NCI-H748 (cell line): ENCODE measurements at regions not wholly inside any gene's neighbourhood (a gene's known extent, or its start where the extent isn't known, plus 50 kb on each side); places are given as distances from the start of the nearest gene placed in this dataset.
A peak's percentile ranks its signal among the peaks of the same experiment; 100 is the strongest.
"Not testable (repeated sequence)": the region's sequence is repeated elsewhere in the genome, so short reads cannot be mapped to it uniquely, and the experiment has no call there.

Experiments used
- DNase-seq: peaks from one replicate; lab custom pipeline; 2025; ENCODE audit not compliant: unreplicated experiment; lab: John Stamatoyannopoulos, UW

DNA sequence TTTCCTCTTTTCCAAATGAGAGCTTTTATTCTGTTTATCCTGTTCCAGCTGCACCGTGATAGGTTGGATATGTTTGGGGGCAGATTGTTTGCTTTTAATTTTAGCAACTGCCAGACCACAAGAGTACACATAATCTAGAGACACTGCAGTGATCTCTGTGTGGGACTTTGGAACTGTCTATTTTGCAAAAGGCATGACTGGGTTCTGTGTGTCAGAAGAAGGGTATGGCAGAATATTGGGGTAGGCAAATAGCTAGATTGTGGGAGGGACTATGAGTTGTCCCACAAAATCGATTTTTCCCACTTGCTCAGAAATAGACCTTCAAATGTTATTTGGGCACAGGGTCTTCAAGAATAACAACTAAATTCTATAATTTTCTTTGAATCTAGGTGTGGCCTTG, 275.9 kb upstream of the KITLG start:
- no peak for DNase-seq

DNA sequence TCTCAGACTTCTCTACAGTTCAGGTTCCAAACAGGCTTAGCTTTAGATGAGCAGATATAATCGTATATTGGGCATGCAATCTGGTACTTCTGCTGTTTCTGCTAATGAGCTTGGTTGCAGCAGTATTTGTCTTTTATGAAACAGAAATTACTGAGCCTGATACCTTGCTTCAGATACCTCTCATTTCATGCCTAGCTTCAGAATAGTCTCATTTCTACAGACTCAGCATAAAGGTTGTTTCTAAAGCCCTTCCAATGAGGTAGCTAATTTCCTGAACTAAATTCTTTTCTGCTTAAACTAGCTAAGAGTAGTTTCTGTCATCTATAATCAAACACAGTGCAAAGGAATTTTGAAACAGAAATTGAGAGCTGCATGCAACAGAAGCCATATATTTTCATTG, 275.0 kb upstream of the KITLG start:
- no peak for DNase-seq

DNA sequence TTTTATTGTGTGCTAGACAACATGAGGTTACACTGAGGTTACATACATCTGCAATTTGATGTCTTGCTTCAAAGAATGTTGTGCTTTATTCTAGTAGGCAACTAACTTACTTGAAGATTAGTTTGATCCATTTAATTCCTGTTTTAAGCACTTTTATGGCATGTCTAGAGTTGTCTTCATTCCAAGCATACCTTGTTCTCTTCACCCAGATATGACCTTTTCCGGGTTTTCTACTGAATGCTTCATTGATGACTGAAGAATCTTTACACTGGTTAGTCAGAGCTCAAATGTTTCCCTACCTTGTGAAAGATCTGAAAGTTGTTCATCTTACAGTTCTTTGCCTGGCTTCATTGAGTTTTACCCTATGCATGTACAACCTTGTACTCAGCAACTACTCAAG, 274.0 kb upstream of the KITLG start:
- DNase-seq, result no peak

DNA sequence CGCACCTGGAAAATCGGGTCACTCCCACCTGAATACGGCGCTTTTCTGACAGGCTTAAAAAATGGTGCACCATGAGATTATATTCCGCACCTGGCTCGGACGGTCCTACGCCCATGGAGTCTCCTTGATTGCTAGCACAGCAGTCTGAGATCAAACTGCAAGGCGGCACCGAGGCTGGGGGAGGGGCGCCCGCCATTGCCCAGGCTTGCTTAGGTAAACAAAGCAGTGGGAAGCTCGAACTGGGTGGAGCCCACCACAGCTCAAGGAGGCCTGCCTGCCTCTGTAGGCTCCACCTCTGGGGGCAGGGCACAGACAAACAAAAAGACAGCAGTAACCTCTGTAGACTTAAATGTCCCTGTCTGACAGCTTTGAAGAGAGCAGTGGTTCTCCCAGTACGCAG, 267.0 kb upstream of the KITLG start:
- peak; percentile 32 for DNase-seq

DNA sequence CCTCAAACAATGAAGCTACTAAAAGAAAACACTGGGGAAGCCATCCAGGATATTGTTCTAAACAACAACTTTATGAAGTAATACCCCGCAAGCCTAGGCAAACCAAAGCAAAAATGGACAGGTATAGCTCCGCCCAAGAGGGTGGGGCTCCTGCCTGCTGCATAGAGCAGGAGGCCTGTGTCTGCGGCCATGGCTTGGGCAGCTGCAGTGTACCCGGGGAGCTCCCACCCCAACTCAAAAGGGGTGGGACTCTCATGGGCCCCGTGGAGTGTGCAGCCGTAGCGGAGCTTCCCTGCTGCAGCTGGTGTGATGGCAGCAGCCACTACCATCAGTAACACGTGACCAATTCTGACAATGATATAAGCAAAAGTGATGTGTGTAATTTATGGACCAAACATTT, 264.2 kb upstream of the KITLG start:
- no peak for DNase-seq

DNA sequence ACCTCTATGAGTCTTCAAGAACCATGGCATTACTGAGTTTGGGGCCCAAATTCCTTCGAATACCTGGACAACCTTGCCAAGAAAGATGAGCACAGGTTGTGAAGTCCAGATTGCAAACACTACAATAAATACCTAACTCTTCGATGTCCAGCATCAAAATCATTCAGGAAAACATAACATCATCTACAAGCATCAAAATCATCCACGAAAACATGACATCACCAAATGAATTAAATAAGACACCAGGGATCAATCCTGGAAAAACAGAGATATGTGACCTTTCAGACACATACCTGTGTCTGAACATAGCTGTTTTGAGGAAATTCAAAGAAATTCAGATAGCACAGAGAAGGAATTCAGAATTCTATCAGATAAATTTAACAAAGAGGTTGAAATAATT, 262.0 kb upstream of the KITLG start:
- no peak for DNase-seq

DNA sequence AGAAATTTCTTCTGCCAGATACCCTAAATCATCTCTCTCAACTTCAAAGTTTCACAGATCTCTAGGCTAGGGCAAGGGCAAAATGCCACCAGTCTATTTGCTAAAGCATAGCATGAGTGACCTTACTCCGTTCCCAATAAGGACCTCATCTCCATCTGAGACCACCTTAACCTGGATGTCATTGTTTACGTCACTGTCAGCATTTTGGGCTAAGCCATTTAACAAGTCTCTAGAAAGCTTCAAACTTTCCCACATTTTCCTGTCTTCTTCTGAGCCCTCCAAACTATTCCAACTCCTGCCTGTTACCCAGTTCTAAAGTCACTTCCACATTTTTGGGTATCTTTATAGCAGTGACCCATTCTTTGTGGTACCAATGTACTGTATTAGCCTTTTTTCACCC, 259.2 kb upstream of the KITLG start:
- DNase-seq, result no peak

DNA sequence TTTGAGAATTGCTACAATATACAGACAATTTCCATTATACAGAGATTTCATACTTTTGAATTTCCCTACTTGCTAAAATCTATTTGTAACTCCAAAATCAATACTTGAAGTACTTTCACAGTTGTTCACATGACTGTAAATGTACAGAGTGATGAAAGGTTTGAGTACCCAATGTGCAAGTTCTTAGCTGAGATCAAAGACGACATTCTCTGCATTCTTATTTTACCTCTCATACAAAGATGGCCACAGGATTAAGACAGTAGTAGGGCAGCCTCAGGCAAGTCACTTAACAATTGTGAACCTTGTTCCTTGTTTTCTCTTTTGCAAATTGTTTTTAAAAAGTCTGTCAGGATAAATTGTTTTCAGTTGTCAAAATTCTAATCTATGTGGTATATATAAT, 255.9 kb upstream of the KITLG start:
- DNase-seq, result no peak

DNA sequence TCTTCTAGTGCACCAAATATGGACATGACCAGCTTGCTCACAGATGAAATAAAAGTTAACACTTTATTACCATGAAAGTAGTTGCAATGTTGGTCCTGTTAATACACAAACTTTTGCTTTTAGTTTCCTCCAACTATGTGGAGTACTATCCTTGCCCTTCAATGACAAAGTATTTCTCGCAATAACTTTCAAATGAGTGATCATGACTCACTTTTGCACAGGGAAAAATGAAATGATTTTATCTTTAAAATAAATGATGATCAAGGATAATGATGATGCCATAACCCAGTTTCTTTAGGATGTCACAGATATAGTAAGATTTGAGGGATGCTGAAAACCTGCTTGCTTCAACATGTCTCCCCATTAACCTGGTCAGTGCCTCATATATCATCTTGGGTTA, 254.0 kb upstream of the KITLG start:
- DNase-seq, result no peak

DNA sequence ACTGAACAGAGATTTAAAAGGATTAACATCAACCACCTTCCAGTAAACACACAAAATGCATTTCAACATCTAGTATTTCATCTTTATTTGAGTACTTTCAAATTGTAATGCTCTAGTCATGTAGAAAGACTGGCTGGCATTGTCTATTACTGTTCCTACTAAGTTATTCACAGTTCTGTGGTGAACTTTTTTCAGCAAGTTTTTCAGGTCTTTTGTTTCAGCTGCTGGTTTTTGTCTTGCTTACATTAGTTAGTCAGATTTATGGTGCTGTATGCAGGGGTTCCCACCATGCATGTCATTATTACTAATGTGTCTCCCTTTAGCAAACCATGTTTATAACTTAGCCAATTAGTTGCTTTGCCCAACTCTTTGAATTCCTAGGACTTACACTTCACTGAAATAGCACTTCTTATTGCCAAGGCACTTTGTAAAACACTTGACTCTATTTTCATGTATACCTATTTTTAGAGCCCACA, 253.4 kb upstream of the KITLG start:
- DNase-seq, result no peak

DNA sequence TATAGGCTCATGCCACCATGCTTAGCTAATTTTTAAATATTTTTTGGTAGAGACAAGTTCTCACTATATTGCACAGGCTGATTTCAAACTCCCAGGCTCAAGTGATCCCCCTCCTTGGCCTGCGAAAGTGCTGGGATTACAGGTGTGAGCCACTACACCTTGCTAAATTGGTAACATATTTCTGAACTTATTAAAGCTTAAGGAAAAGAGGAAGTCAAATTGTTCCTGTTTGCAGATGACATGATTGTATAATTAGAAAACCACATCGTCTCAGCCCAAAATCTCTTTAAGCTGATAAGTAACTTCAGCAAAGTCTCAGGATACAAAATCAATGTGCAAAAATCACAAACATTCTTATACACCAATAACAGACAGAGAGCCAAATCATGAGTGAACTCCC, 248.3 kb upstream of the KITLG start:
- DNase-seq, result not testable (repeated sequence)

DNA sequence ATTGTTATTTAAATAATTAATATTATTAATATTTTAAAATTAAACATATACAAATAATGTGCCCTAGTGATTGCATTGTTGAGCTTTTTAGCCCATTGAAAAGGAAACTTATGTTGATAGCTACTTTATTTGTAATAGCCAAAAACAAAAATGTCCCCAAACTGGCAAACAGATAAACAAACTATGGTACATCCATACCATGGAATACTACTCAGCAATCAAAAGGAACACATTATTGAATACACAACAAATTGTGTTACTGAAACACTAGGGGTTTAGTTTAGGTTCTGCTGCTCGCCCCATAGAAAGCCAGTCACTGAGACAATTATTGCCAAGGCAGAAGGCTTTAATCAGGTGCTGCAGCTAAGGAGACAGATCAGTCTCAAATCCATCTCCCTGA, 239.7 kb upstream of the KITLG start:
- no peak for DNase-seq

DNA sequence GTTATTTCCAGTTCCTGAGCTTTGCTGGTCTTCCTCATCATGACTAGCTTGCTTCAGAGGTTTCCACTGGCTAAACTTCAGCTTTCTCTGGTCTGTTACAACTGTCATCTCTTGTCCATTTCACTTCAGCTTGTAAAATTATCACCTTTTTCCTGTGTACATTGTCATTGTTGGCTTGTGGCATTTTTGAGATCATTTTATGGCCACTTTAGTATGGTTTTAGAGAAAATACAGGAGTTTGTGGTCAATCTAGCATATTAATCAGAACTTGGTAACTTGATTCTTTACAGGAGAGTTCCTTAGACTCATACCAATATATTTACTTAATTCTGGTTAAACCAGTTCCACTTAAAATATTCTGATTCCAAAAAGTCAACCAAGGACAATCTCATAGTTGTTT, 235.9 kb upstream of the KITLG start:
- no peak for DNase-seq

DNA sequence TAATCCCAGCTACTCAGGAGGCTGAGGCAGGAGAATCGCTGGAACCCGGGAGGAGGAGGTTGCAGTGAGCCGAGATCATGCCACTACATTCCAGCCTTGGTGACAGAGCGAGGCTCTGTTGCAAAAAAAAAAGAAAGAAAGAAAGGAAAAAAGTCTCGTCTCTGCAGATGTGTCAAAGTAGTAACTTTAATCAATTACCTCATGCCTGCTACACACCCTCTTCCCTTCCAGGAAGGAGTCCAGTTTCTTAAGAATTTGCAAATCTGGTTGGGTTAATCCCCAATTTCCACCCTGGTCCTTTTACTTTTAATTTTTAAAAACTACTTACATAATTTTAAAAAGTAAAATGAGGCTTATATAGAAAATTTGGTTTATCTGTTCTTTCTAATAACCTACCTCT, 234.5 kb upstream of the KITLG start:
- no peak for DNase-seq

DNA sequence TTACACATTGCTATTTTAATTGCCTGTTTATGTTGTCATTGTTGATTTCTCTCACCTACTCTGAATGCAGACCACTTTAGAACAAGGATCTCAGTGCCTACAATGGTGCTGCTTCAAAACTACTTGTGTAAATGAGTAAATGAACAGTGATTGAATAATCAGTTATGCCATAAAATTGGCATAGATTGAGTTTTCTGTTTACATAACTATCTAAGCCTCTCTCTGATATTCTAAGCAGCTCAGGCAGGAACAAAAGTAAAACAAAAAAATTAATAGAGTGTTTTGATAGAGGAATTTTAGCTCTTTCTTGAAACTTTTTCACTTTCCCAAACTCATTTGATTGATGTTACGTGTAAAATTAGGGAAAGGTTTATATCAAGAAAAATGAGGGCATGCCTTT, 232.3 kb upstream of the KITLG start:
- DNase-seq, result no peak

DNA sequence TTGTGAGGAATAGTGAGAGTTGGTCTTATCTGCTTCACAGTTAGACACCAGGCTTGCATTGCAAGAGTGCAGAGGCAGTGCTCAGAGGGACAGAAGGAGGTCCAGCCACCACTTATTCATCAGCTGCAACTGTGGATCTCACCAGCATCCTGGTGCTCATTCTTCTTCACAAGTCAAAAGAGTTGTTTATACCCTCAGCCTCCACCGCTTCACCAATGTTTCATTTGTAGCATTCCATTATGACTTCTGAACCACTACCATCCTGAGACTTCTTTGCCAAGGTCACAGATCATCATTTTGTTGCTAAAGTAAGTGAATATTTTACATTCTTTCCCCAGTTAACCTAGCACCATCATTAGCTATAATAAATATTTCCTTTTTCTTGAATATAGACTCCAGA, 230.5 kb upstream of the KITLG start:
- DNase-seq, result no peak

DNA sequence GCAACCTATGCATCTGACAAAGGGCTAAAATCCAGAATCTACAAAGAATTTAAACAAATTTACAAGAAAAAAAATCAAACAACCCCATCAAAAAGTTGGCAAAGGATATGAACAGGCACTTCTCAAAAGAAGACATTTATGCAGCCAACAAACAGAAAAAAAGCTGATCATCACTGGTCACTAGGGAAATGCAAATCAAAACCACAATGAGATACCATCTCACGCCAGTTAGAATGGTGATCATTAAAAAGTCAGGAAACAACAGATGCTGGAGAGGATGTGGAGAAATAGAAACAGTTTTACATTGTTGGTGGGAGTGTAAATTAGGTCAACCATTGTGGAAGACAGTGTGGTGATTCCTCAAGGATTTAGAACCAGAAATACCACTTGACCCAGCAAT, 229.6 kb upstream of the KITLG start:
- DNase-seq, result not testable (repeated sequence)

DNA sequence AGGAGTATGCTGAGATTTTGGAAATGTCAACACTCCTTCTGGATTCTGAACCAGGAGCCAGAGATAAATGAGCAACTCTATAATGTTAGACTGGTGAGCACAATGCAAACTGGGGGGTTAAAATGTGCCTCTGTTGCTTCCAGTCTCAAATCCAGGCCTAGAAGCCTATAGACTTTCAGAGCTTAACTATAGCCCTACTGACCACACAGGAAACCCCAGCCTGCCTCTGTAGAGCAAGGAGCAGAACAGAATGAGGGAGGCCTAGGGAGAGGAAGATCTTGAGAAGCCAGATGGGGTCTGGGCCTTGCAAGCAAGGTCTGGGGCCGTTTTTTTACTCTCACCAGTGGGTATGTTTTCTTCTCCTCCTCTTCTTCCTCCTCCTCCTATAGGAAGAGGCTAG, 225.4 kb upstream of the KITLG start:
- no peak for DNase-seq

DNA sequence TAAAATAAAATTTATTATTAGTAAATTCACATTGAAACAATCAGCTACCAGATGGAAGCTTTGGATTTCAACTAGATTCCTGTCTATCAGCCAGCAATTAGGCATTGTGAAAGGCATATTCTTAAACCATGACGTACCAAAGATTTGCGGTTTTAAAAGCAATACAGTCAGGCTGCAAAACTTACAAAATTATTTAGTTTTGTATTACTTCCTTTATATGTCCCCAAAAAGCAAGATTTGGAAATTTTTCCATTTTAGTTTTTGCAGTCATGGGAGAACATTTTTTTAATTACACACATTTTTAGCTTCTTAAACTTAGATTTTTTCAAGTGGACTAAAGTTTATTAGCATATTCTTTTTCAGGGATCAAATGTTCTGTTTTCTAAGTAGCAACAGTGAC, 225.0 kb upstream of the KITLG start:
- DNase-seq, result no peak

DNA sequence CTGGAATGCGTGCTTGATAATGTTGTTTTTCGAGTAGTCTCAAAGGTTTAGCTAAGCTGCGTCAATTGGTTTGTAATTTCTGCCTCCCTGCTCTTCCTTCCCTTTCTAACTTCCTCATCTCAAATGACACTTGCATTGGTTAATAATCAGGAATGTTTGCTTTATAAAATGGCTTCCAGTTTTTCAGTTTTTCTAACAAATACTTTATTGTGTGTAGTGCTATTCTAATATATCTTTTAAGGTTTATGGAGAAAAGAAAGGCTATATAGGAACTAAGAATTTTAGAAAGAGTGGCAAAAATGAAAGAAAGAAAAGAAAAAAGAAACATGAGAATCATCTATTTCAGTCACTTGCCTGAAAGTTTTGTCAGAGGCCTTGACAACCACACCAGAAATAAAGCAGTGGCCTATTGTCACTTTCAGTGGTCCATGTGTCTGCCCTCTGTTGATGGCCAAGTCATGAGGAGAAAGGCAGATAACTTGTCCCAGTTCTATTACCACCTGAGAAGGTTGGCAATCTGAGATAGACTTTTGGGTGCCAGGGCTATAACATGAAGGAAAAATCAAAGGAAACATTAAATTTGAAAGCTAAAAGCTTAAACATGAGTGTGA, 221.9 kb upstream of the KITLG start:
- DNase-seq, result no peak

DNA sequence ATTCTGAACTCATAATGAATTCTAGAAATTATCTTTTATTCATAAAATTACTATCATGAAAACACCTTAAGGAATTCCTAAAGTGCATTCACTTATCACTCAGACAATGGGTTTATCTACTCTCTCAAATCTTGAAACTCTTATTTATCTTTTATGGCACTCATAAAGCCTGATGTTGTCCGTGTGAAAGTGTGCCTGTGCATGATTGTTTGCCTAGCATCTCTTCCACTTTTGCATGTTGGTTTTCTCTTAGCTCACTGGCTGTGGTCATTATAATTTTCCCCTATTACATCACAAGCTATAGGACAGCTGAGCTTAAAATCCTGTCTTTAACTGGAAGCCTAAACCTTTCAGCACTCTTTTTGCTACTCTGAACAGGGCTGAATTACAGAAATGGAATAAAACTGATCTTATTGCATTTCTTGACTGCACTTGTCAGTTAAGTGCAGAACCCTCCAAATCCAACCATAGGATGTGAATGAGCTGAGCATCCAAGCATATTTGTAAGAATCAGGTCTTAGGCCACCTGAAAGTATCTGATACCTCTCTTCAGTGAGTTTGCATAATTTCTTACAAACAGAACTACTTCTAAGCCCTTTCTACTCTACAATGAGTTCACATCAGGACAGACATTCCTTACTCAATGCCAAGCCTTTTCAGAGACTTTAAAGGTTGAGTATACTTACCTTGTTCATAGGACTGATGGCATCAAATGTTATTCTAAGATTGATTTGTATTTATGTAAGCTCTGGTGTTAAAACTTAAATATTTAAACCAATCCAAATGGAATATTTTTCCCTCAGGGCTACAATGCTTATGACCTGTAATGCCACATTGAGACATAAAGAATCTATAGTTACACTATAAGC, 221.2 kb upstream of the KITLG start:
- DNase-seq, result no peak

DNA sequence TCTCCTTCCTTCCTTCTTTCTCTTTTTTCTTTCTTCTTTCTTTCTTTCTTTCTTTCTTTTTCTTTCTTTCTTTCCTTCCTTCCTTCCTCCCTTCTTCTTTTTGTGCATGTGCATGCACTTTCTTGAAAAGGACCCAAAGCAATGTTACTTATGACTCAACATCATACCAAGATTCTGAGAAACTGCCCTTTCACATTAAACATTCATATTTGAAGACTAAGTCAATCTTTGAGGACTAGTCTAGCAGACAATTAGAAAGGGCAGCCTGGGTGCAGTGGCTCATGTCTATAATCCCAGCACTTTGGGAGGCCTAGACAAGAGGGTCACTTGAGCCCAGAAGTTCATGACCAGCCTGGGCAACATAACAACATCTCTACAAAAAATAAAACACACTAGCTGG, 212.8 kb upstream of the KITLG start:
- DNase-seq, result no peak

DNA sequence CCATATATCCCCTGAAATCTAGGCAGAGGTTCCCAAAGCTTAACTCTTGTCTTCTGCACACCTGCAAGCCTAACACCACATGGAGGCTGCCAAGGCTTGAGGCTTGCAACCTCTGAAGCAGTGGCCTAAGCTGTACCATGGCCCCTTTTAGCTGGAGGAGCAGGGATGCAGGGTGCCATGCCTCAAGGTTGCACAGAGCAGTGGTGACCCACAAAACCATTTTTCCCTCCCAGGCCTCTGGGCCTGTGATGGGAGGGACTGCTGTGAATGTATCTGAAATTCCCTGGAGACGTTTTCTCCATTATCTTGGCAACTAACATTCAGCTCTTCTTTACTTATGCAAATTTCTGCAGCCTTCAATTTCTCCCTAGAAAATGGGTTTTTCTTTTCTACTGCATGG, 210.0 kb upstream of the KITLG start:
- no peak for DNase-seq
